AG09319 (cell line): ENCODE measurements at regions not wholly inside any gene's neighbourhood (a gene's known extent, or its start where the extent isn't known, plus 50 kb on each side); places are given as distances from the start of the nearest gene placed in this dataset.
"Not testable (repeated sequence)": the region's sequence is repeated elsewhere in the genome, so short reads cannot be mapped to it uniquely, and the experiment has no call there.

ENCODE experiments used
- DNase-seq: peaks from one replicate; pipeline ENCODE4 v3.0.0-alpha.2; 2010; ENCODE audit warnings: low read depth; ENCODE audit errors: extremely low read depth
- CTCF ChIP-seq: IDR thresholded peaks from 2 replicates; pipeline ENCODE4 v1.5.1; 2011; ENCODE audit warnings: low read depth, mild to moderate bottlenecking, inconsistent platforms, low read length, moderate library complexity

- no peak for DNase-seq
- no peak for TF ChIP-seq CTCF
These were observed 330.4 kb upstream of the KLF4 start for GRCh38 chr9:107819772-107820565.

GRCh38 chr9:107818503-107818829 is 328.9 kb upstream of the KLF4 start:
- not testable (repeated sequence) for DNase-seq

GRCh38 chr9:107817595-107818502 is 328.3 kb upstream of the KLF4 start:
- not testable (repeated sequence) for DNase-seq

- no peak for DNase-seq
- no peak for TF ChIP-seq CTCF
These were observed 327.0 kb upstream of the KLF4 start for GRCh38 chr9:107816561-107817021.

- TF ChIP-seq CTCF, result no peak
- no peak for DNase-seq
These were observed 326.4 kb upstream of the KLF4 start for GRCh38 chr9:107815782-107816560.

- no peak for TF ChIP-seq CTCF
- no peak for DNase-seq
These were observed 323.7 kb upstream of the KLF4 start for GRCh38 chr9:107813287-107813686.

- no peak for DNase-seq
- TF ChIP-seq CTCF, result no peak
These were observed 320.9 kb upstream of the KLF4 start for GRCh38 chr9:107810461-107810961.
